Putamen (tissue), 1 donor: ENCODE measurements at regions not wholly inside any gene's neighbourhood (a gene's known extent, or its start where the extent isn't known, plus 50 kb on each side); places are given as distances from the start of the nearest gene placed in this dataset.

Source experiments
- DNase-seq: peaks from one replicate; pipeline ENCODE4 v3.0.0-alpha.2; 2016; ENCODE audit warnings: low spot score

DNA sequence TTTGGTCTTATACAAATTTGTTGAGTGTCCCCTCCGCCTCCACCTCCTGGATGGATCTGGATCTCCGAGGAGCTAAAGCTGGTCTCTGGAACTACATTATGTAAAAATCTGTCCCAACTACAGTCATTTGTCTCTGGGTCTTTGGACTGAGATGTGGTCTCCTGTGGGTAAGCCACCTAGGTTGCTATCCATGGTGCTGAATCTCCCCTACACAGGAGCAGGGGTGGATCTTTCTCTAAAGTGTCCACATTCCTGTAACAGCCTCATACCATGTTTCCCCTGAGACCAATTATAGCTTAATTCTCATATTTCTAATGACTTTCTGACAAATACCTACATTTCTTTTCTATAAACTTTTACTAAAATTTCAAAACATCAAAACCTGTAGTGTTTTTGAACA, 625.8 kb downstream of the TAFA4 start:
- DNase-seq = no peak

DNA sequence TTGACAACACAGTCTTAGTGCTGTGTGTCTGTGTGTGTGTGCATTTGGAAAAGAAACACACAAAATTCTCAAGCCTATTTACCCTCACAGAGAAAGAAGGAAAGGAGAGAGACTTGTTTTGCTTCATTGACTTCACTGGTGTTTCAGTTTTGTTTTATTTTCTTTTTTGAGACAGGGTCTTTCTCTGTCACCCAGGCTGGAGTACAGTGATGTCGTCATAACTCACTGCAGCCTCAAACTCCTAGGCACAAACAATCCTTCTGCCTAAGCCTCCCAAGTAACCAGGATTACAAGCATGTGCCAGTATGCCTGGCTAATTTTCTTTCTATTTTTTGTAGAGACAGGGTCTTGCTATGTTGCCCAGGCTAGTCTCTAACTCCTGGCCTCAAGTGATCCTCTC, 636.9 kb downstream of the TAFA4 start:
- DNase-seq = no peak

DNA sequence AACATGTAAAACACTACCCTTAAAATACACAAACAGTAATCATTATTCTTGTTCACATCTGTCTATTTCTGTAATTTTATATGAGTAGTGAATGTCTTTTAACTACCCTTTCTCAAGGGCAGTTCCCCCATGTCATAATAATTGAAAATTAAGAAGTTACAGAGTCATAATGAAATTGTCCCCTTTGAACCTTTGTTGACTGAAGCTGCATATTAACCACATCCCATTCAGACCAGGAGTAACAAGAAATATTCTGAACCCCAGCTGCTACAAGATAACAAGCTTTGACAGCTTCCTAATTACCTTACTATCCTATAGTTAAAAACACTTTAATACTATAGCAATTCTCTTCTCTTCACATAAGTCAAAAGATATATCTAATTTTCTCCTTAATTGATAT, 635.9 kb upstream of the SUCLG2 start:
- no peak for DNase-seq

DNA sequence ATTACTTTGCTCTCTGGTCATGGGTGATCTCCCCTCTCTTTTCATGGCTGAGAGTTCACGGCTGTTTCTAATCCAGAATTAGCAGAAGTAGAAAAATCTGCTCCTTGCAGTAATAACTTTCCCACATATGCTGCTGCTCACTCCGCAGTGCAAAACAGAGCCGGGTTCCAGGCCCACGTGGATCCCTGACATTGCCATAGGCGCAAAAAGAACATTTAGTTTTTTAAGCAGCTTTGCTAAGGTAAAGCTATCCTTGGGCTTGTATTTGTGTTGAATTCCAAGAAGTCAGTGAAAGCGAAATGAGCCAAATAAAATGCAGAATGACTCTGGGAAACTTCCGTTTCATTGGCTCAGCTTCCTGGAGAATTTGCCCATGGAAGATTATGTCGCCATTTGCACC, 633.7 kb upstream of the SUCLG2 start:
- DNase-seq = no peak

DNA sequence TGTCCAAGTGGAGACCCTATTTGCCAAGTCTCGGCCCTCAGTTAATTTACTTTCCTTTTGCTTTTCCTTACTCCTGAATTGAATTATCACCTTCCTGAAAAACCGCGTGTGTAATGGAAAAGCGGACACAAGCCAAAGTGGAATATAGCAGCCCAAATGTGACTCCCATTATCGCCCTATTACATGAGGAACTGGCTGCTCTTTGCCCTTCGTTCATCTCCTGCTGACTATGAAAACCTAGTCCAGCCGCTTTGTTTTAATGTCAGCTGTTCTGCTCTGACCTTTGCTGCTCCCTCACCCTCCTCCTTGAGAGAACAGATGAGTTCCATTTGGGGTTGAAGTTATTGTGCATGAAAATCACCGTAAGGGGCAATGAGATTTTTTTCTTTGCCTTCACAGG, 632.7 kb upstream of the SUCLG2 start:
- DNase-seq = no peak

DNA sequence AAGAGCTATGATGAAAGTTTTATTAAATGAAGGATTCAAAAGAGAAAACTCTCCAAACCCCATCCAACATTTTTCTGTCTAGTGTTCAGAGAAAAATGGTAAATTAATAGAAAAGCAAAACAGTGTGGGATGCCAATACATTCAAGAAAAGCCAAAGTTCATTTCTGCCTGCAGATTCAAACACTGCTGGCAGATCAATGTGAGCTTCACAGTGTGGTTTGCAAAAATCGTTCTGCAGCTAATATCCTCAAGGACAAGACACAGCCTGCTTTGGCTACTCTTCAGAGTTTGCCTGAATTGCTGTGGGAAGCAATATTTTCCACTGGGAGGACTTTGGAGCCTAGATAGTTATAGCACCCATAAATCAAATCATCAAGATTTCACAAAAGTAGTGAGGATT, 619.9 kb upstream of the SUCLG2 start:
- DNase-seq = no peak

DNA sequence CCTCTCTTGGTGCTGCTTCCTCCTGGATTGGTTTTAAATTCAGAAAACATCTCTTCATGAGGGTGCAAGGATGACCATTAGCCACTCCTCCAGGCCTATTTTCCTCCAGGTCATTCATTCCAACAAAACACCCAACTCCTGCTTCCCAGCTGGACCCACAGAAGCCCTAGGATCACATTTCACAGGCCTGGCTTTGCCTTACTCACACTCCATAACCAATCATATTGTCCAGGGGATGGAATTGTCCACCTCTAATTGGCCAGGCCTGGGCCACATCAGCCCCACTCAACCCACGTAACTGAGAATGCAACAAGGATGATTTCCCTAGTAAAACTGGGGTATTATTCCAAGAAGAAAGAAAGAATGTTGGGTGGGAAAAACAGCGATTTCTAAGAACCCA, 616.7 kb upstream of the SUCLG2 start:
- no peak for DNase-seq

DNA sequence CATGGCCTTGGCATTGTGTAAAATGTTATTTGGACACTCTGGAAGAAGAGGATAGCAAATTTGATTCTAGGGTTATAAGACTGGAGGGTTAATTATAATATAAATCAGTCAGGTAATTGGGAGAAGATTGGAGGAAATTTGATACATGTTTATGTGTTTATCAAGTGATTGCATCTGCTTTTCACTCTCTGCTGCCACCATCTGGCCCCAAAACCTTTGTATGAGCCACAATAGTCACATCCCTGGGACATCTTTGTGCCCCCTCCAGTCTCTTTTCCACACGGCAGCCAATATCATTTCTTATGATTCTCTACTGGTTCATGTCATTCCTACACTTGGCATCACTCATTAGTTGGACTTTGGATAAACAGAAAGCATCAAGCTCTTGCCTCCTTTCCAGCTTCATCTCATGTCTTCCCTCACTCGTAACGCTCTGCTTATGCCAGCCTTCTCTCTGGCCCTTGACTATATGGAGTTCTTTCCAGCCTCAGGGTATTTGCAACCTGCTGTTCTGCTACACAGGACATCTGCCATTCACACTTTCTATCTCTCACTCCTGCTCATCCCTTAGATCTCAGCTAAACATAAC, 602.3 kb upstream of the SUCLG2 start:
- DNase-seq = no peak

DNA sequence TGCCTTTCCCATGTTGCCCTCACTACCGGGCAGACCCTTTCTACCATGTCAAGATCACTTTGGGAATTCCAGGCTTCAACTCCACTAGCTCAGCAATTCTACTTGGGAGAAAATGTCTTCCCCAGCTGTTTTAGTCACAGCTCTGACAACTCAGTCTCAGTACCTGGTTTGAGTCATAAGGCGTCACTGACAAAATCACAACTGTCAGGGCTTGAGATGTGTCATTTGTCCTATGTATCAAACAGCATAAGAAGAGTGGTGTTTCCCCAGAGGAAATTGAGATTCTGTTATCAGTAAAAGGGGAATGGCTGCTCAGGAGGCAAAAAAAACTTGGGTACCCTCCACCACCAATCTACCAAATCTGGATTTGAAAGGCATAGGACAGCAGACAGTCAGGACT, 594.9 kb upstream of the SUCLG2 start:
- no peak for DNase-seq

DNA sequence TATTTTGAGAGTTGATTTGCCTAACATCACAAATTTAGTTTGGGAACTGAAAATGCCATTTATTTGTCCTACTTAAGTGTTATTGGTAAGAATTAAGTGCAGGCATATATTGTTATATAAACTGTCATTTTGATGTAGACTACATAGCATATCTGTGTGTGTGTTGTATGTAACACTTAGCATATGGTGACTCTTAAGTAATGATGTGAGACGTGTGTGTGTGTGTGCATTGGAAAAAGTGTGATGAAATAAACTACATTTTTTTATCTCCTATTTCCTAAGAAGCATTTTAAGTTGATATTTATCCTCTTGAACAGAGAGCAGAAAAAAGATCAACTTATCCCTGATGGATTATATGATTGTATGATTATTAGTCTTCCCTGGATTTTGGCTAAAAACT, 588.2 kb upstream of the SUCLG2 start:
- DNase-seq = no peak

DNA sequence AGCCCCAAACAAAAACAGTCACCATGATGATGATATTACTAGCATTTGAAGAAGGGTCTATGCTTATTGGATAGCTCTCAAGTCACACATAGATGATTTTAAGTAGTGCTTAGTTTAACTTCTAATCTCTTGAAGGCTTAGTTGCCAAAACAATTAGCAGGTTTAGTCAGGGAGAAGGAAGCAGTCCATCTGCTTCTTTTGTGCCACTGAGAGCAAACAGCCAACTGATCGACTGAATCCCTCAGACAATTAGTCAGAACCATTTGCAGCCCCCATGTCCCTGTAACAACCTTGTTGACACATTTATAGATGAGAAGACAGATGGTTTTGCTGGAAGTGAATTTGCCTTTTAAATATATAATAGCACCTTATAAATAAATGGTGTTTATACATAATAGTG, 585.1 kb upstream of the SUCLG2 start:
- no peak for DNase-seq

DNA sequence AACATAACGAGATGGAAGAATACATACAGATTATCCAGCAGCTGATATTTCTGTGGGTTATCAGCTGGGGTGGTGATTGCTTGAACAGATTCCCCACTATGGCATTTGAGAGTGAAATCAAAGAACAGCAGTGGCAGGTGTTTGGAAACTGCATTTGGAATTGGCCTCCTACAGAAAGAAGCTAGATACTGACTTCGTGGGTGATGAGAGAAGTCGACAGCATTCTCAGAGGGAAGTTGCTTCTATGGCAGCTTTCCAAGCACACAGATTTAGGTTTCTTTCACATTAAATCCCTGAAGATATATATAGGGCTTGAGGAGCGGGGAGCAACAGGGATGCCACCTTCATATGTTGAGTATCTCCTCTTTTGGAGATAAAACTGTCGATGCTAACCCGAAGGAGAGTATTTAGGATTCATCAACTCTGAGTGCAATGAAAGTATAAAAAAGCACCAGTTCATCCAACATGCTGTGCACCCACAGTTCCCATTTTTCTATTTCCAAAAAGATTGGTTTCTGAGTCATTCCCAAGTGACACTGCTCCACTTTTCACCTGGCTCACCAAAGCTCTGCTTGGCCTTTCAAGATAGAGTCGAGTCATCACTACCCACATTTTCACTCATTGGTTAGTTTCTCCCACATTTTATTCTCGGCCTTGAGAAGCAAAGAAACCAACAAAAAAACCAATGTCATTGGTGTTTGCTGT, 579.8 kb upstream of the SUCLG2 start:
- peak; percentile 66 for DNase-seq

DNA sequence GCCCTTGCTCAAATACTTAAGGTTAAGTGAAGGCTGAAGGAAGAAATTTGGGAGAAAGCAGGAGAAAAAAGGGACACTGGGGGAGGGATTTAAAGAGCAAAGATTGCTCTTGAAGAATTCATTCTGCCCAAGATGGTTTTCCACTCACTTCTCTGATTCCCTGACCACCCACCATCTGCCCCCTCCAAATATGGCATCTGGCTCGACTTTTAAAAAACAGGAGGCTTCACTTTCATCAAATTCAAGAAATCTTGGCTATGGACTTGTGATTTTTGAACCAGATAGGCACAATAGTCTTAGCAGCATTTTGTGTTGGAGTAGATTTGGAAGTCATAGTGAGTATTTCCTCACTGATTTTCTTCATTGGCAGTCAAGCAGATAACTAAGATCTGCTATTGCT, 574.4 kb upstream of the SUCLG2 start:
- no peak for DNase-seq

DNA sequence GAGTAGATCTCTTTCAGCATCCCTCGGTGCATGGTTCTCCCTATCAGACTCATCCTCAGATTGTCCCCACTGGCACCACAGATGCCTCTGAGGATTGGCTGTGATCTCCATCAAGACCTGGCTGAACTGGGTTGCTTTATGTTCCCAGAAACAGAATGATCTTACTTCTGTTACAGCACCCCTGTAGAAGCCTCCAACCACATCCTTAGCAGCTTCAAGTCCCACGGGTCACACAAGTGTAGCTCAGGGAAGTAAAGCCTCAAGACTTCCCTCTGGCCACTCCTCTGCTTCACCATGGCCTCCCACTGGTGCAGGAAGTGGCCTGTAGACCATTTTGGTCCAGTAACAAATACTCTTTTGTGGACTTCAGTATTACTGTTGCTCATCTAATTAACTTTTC, 566.4 kb upstream of the SUCLG2 start:
- no peak for DNase-seq

DNA sequence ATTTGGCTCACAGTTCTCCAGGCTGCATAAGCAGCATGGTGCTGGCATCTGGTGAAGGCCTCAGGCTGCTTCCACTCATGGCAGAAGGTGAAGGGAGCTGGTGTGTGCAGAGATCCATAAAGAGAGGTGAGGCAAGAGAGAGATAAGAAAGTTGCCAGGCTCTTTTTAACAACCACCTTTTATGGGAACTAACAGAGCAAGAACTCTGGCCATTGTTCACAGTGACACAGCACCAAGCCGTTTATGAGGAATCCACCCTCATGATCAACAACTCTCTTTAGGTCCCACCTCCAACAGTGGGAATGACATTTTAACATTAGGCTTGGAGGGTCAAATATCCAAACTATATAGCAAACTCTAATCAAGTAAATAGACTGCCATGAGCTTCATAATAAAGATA, 557.2 kb upstream of the SUCLG2 start:
- DNase-seq = no peak

DNA sequence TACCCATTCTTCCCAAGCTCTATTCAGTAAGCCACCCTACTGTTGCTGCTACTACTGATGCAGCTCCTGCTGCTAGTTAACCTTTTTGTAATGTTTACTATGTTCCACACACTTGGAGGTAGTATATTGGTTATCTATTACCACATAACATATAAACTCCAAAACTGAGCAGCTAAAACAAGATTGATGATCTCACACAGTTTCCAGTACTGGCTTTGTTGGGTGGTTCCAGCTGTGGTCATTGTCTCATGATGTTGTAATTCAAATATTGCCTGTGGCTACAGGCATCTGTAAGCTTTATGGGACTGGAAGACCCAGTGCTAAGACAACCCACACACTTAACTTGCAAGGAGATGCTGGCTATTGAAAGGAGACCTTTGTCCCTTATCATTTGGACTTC, 556.2 kb upstream of the SUCLG2 start:
- no peak for DNase-seq

DNA sequence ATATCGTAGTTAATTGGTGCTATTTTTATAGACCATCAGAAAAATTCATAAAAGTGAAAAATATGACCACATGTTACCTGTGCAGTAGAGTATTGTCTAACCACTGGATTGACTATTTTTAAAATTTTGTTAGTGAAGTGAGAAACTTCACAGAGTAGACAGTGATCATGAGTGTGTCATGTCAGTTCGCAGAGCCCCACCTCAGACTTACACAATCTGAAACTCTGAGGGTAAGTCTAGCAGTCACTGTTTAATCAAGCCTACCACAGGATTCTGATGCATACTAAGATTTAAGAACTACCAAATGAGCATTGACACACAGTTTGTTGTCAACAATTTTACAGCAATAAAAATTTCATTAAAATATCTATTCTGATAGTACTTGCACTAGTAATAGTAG, 552.9 kb upstream of the SUCLG2 start:
- no peak for DNase-seq

DNA sequence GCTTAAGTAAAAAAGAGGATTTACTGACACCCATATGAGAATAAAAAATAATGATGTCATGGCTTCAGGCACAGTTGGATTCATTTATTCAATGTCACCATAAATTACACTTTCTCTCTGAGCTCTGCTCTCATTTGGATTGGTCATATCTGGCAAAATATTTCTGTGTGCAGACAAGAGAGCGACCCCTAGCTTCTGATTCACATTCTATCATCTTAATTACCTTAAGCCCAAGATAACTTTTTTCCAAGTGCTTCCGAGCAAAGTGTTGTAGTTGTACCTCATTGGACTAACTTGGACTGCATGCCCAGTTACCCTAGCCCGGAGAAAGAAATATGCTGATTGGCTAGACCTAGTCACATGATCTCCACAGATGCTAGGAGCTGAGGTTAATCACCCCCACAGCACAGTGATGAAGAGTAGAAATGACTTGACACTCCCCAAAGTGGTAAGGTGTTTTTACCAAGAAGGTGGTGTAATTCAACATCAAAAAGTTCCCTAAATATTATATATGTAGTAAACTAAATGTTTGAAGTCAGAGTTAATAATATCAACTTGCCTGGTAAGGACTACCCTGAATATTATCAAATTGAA, 552.2 kb upstream of the SUCLG2 start:
- DNase-seq = no peak

DNA sequence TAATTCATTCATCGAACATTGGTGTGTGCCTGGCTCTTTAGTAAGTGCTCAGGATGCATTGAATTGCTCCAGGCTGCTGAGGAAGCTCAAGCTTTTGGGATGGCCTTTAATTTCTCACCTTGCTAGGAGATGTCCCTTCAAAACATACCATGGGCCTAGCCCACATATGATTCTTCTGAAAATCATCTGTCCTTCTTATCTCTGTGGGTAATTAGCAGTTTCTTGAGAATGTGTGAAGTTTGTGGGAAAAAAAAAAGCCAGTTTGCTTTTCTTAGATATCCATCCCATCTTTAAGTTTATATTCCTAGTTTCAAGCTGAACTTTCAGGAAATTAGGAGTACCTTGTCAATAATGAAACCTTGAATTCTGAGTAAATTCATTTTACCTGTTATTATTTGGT, 532.3 kb upstream of the SUCLG2 start:
- no peak for DNase-seq

DNA sequence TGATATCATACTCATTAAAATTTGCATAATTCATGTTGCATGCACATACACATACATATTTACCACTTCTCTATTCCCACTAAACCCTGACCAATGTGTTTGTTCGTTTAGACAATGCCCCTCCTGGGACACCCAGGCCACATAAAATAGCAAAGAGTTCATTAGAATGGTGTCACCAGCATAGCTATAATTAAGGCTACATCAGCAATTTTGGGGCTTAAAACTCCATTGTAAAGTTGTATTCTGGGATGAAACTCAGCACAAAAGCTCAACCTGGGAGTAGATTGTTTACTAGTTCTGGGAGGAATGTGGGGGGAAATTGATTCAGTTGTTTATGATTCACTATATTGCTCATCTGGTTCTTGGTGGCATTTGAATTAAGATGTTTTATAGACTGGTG, 522.2 kb upstream of the SUCLG2 start:
- DNase-seq = no peak

DNA sequence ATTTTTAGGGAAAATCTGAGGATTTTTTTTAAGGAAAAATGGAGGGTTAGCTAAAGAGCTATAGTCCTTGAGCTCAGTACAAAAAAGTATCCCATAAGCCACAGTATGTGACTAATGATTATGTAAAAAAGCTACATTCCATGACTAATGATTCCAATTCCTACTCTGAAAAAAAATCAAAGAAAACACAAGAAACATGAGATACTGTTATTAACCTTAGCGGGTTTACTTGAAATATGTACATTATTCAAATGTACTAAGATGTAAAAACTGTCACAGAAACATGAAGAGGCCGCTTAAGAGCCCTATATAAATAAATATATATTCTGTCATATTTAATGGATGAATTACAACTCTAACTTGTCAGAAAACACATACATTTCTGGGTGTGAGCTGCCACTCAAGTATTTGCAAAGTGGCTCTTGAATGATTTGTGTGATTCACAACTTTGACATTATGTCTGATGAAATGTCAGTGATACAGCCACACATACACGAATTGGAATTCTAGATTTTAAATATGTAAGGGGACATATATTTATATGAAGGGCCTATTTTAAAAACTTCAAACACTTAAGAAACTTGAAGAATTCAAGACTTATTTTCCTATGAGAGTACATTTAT, 518.7 kb upstream of the SUCLG2 start:
- DNase-seq = no peak

DNA sequence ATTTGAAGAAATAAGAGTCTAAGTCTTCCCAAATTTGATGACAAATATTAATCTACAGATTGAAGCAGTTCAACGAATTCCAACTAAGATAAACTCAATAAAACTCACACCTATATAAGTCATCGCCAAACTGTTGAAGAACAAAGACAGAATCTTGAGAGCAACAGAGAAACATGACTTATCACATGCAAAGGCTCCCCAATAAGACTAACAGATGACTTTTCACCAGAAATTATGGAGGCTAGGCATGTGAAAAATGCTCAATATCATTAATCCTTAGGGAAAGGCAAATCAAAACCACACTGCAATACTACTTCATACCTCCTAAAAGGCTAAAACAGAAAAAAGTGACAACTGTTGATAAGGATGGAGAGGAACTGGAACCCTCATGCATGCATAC, 517.6 kb upstream of the SUCLG2 start:
- DNase-seq = no peak

DNA sequence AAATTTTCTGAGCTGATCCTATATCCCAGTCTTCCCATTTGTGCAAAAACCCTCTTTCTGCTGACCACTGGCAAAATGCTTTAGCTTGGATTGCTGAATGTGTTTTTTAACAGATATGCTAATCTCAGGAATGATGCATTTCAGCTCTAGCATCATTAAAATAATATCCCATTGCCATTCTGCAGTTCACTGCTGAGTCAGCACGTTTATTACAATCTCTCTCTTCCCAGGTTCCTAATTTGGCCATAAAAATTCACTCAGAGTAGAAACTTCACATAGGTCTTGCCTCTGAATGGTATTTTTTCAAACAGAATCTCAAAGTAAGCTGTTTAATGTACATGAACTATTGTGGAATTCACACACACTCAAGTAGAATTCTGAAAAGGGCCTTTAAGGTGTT, 509.6 kb upstream of the SUCLG2 start:
- DNase-seq = no peak

DNA sequence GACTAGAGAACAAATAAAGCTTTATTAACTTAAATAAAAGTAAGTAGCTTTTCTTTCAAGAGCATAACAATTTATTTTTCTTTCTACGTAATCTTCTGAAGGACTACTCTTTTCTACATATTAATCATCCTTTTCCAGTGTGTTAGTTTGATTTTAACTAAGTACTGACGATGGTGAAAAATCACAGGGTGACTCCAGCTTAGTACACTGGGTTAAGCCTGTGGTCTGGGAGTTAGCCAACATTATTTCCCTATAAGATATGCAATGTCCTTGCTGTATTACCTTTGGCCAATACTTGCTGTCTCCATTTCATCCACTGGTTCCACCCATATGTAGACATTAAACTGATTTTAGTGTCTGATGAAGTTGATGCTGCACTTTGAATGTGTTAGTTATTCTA, 508.6 kb upstream of the SUCLG2 start:
- no peak for DNase-seq
